Epithelial cell of proximal tubule (primary cell): ENCODE measurements at regions not wholly inside any gene's neighbourhood (a gene's known extent, or its start where the extent isn't known, plus 50 kb on each side); places are given as distances from the start of the nearest gene placed in this dataset.

Source experiments
- DNase-seq: peaks from one replicate; pipeline ENCODE4 v3.0.0-alpha.2; 2011; ENCODE audit warnings: low read depth
- H3K4me3 ChIP-seq: 2 replicates; pipeline ENCODE4 v1.5.1; 2011; ENCODE audit warnings: low read depth, mild to moderate bottlenecking, low read length
- CTCF ChIP-seq: conservative IDR thresholded peaks from 2 replicates; pipeline ENCODE4 v1.5.1; 2012; ENCODE audit warnings: low read depth, mild to moderate bottlenecking, low read length

GRCh38 chr3:186411994-186412393 is 50.0 kb upstream of the DGKG start:
- TF ChIP-seq CTCF = no peak
- no peak for DNase-seq

More at GRCh38 chr3:186411994-186412393, 50.0 kb upstream of the DGKG start:
- no peak overlapping the region for H3K4me3 ChIP-seq
